ENCODE measurements at regions not wholly inside any gene's neighbourhood (a gene's known extent, or its start where the extent isn't known, plus 50 kb on each side); places are given as distances from the start of the nearest gene placed in this dataset.
"Not testable (repeated sequence)": the region's sequence is repeated elsewhere in the genome, so short reads cannot be mapped to it uniquely, and the experiment has no call there.

- no peak for TF ChIP-seq POLR2A (IDR thresholded peaks at IDR 0.05; ENCODE audit: low read depth, low read length)
- no peak for FAIRE-seq
- DNase-seq (ENCODE audit: insufficient read length, low spot score): no peak
Observed at GRCh38 chr10:106392778-106393177, 771.7 kb downstream of the SORCS1 start.

- DNase-seq (ENCODE audit: insufficient read length, low spot score): no peak
- TF ChIP-seq POLR2A (IDR thresholded peaks at IDR 0.05; ENCODE audit: low read depth, low read length): no peak
- no peak for FAIRE-seq
Observed at GRCh38 chr10:106387063-106387462, 777.4 kb downstream of the SORCS1 start.

- DNase-seq (ENCODE audit: insufficient read length, low spot score): no peak
- TF ChIP-seq POLR2A (IDR thresholded peaks at IDR 0.05; ENCODE audit: low read depth, low read length): no peak
- FAIRE-seq: no peak
Observed at GRCh38 chr10:106384496-106384895, 780.0 kb downstream of the SORCS1 start.

GRCh38 chr10:106380706-106381105, 783.8 kb downstream of the SORCS1 start:
- no peak for DNase-seq (ENCODE audit: insufficient read length, low spot score)
- TF ChIP-seq POLR2A (IDR thresholded peaks at IDR 0.05; ENCODE audit: low read depth, low read length): no peak
- no peak for FAIRE-seq

- FAIRE-seq (no peak), DNase-seq (ENCODE audit: insufficient read length, low spot score) (no peak)
- no peak for TF ChIP-seq POLR2A (IDR thresholded peaks at IDR 0.05; ENCODE audit: low read depth, low read length)
Observed at GRCh38 chr10:106378251-106378650, 786.3 kb downstream of the SORCS1 start.

GRCh38 chr10:106370751-106371150, 793.8 kb downstream of the SORCS1 start:
- TF ChIP-seq POLR2A (IDR thresholded peaks at IDR 0.05; ENCODE audit: low read depth, low read length): no peak
- FAIRE-seq: no peak
- DNase-seq (ENCODE audit: insufficient read length, low spot score): no peak

GRCh38 chr10:106360870-106361269, 803.6 kb downstream of the SORCS1 start:
- TF ChIP-seq POLR2A (IDR thresholded peaks at IDR 0.05; ENCODE audit: low read depth, low read length): no peak
- DNase-seq (ENCODE audit: insufficient read length, low spot score): no peak
- FAIRE-seq: no peak

GRCh38 chr10:106355450-106355849, 809.1 kb downstream of the SORCS1 start:
- FAIRE-seq: no peak

GRCh38 chr10:106348933-106349332, 815.6 kb downstream of the SORCS1 start:
- FAIRE-seq (no peak), DNase-seq (ENCODE audit: insufficient read length, low spot score) (no peak)
- TF ChIP-seq POLR2A (IDR thresholded peaks at IDR 0.05; ENCODE audit: low read depth, low read length): no peak

More at GRCh38 chr10:106355450-106355849, 809.1 kb downstream of the SORCS1 start:
- no peak for TF ChIP-seq POLR2A (IDR thresholded peaks at IDR 0.05; ENCODE audit: low read depth, low read length)
- no peak for DNase-seq (ENCODE audit: insufficient read length, low spot score)

GRCh38 chr10:106347547-106347946, 817.0 kb downstream of the SORCS1 start:
- no peak for TF ChIP-seq POLR2A (IDR thresholded peaks at IDR 0.05; ENCODE audit: low read depth, low read length)
- no peak for FAIRE-seq
- no peak for DNase-seq (ENCODE audit: insufficient read length, low spot score)

- DNase-seq (ENCODE audit: insufficient read length, low spot score); FAIRE-seq: not testable (repeated sequence)
Observed at GRCh38 chr10:106343539-106343938, 821.0 kb downstream of the SORCS1 start.

GRCh38 chr10:106341356-106341755, 823.1 kb downstream of the SORCS1 start:
- DNase-seq (ENCODE audit: insufficient read length, low spot score): no peak
- FAIRE-seq: no peak
- no peak for TF ChIP-seq POLR2A (IDR thresholded peaks at IDR 0.05; ENCODE audit: low read depth, low read length)

GRCh38 chr10:106338486-106338885, 826.0 kb downstream of the SORCS1 start:
- no peak for DNase-seq (ENCODE audit: insufficient read length, low spot score)
- FAIRE-seq: no peak
- TF ChIP-seq POLR2A (IDR thresholded peaks at IDR 0.05; ENCODE audit: low read depth, low read length): no peak

- DNase-seq (ENCODE audit: insufficient read length, low spot score): no peak
- no peak for FAIRE-seq
- TF ChIP-seq POLR2A (IDR thresholded peaks at IDR 0.05; ENCODE audit: low read depth, low read length): no peak
Observed at GRCh38 chr10:106336874-106337273, 827.6 kb downstream of the SORCS1 start.

- FAIRE-seq (no peak), DNase-seq (ENCODE audit: insufficient read length, low spot score) (no peak)
- no peak for TF ChIP-seq POLR2A (IDR thresholded peaks at IDR 0.05; ENCODE audit: low read depth, low read length)
Observed at GRCh38 chr10:106327747-106328146, 836.8 kb downstream of the SORCS1 start.

- no peak for TF ChIP-seq POLR2A (IDR thresholded peaks at IDR 0.05; ENCODE audit: low read depth, low read length)
Observed at GRCh38 chr10:106320876-106321275, 843.6 kb downstream of the SORCS1 start.

More at GRCh38 chr10:106320876-106321275, 843.6 kb downstream of the SORCS1 start:
- FAIRE-seq: no peak
- no peak for DNase-seq (ENCODE audit: insufficient read length, low spot score)

Data from H54 (cell line).